Daoy (cell line): ENCODE measurements at regions not wholly inside any gene's neighbourhood (a gene's known extent, or its start where the extent isn't known, plus 50 kb on each side); places are given as distances from the start of the nearest gene placed in this dataset.

Source experiments
- DNase-seq: peaks from one replicate; pipeline ENCODE4 v3.0.0-alpha.2; 2015; ENCODE audit warnings: low read depth

DNA sequence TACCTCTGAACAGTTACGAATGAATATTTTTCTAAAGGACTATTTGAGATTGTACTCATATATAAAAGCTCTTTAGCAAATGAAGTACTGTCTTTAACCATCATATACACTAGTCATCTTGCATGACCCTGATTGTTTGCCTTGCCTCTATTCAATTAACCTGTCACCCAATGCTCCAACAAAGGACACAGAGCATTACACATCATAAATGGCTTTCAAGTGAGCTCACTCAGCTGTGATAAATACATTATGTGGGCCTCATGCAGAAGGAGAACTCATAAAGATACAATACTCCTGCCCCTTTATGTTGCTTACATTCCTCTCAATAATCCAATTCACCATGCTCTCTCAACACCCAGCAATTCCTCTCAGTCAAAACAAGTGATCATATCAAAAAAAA is 993.0 kb upstream of the PRMT6 start:
- no peak for DNase-seq

DNA sequence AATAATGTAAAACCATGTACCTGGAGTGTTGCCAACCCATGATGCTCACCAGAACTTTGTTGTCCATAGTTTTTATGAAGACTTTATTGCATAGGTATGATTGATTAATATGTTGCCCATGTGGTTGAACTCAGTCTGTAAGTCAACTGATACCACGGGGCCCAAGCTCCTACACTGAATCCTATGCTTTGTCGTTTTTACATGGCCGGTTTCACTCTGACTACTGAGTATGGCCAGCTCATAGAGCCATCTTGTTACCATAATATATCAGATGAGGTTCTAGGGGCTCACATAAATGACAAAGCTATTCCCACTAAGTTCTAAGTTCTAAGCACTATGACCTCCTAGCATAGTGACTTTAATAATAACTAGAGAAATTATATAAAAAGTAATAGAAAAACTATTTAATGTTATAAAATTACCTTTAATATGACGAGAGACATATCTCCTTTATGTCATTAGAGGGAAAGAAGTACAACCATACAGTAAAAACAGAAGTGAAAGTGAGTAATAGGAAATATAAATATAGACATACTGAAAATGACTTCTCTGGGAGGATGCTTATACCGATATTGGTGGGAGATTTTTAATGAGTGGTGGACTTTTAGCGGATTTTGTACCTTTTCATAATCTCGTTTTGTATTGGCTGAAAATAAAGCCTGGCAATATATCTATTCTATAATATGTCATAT is 983.4 kb upstream of the PRMT6 start:
- no peak for DNase-seq

- peak; percentile 61 for DNase-seq
These were observed 975.7 kb upstream of the PRMT6 start for GRCh38 chr1:106080608-106081325.

DNA sequence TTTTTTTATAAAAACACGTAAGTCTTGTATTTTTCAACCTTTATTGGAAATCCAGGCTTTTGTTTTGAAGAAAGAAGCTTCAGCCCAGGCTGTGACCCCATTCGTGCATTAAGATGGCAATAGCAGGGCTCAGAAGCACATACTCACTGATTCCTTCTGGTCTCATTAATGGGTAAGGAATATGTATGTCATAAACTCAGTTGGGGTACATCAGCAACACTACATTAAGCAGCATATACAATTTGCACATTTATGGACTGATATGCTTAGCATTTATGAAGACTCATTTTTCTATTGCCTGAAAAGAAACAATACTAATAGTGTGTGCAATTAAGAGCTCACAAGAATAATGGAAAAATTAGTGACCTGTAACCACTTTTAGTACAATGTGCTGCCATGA is 945.4 kb upstream of the PRMT6 start:
- no peak for DNase-seq

DNA sequence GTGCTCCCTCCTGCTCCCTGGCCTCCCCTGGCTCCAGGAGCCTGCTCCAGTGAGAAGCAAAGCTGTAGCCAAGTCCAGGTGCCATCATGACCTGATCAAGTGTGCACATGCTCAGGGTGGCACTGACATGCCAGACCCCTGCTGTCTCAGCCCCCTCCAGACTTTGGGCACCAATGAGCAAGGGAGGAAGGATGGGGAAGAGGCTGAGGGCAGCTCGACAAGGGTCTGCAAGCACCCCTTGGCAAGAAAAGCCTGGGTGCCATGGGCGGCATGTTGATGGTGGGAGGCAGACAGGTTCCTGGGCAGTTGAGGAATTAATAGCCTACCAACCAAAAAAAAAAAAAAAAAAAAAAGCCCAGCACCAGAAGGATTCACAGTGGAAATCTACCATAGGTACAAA is 942.6 kb upstream of the PRMT6 start:
- no peak for DNase-seq

DNA sequence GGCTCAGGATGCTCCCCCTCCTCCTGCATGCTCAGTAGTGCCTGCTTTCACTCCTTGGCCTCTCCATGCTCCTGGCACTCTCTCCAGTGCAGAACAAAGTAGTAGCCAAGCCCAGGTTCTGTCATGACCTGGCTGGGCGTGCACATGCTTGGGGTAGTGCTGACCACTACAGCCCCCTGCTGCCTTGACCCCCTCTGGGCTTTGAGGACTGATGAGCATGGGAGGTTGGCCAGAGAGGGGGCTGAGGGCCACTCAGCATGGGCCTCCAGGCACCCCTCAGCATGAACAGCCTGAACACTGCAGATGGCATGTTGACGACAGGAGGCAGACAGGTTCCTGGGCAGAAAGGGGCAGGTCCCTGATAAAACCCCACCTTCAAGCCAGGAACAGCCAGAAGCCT is 935.7 kb upstream of the PRMT6 start:
- DNase-seq: no peak

DNA sequence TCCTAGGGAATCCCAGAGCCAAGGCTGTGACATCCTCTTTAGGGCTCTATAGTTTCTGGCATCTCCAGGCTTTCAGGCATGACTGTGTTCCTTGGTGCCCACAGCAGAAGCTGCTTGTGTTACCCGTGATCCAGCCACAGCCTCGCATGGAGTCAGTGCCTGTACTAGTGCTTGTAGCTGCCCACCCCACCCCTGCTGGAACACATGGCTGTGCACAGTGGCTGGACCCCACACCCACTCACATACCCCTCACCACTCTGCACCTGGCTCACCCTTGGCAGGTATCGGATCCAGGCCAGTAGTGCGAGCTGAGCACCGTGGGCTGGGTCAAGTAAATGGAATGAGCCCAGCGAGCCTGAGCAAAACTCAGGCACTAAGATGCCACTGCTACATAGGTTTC is 934.7 kb upstream of the PRMT6 start:
- no peak for DNase-seq

- DNase-seq: no peak
These were observed 921.9 kb upstream of the PRMT6 start for GRCh38 chr1:106134561-106134960.

GRCh38 chr1:106173101-106173500 is 883.4 kb upstream of the PRMT6 start:
- DNase-seq: no peak

DNA sequence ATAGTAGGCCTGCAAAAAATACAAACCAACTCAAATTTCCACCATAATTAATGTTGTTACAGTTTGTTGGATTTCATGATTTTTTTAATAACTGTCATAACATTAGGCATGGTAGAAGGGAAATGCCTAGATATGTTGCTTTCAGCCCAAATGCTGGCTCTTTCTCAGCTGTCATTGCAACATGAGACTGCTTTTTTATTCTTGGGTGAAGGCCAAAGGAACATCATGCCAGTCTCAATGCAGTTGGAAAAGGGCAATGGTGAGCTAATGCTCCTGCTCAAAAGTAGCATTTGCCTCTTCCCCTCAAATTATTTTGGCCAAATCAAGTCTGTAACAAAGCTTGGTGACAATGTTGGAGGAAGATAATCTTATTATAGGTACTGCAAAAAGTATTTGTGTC is 877.7 kb upstream of the PRMT6 start:
- no peak for DNase-seq

- no peak for DNase-seq
These were observed 874.6 kb upstream of the PRMT6 start for GRCh38 chr1:106181866-106182265.

DNA sequence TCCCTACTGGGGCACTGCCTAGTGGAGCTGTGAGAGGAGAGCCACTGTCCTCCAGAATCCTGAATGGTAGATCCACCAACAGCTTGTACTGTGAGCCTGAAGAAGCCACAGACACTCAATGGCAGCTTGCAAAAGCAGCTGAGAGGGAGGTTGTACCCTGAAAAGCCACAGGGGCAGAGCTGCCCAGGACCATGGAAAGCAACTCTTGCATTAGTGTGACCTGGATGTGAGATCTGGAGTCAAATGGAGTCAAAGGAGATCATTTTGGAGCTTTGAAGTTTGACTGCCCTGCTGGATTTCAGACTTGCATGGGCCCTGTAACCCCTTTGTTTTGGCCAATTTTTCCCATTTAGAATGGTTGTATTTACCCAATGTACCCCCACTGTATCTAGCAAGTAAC is 871.4 kb upstream of the PRMT6 start:
- no peak for DNase-seq

- no peak for DNase-seq
These were observed 866.7 kb upstream of the PRMT6 start for GRCh38 chr1:106189780-106190179.

DNA sequence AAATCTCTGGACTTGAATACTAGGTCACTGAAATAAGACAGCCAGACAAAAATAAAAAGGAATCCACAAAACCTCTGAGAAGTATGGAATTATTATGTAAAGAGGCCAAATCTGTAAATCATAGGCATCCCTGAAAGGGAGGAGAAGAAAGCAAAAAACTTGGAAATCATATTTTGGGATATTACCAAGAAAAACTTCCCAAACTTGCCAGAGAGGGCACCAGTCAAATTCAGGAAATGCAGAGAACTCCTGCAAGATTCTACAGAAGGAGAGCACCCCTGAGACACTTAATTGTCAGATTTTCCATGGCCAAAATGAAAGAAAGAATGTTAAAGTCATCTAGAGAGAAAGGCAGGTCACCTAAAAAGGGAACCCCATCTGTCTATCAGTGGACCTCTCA is 862.3 kb upstream of the PRMT6 start:
- no peak for DNase-seq

- DNase-seq: no peak
These were observed 855.8 kb upstream of the PRMT6 start for GRCh38 chr1:106200711-106201110.

DNA sequence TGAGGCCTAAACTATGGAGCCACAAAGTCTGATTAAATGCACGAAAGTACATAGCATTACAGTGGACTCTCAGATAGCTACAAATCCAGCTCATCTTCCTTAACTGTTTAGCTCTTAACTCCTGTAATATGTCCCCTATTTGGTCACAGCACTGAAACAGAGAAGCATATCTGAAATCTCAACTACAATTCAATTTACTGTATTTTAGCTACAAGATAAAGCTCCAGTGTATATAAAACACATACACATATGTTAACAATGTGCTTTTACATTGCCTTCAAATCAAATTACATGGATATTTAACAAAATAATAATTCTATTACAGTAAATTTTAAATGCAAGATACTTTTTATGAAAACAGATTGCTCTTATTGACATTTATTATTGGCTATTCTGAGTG is 849.3 kb upstream of the PRMT6 start:
- no peak for DNase-seq

GRCh38 chr1:106217765-106218164 is 838.7 kb upstream of the PRMT6 start:
- no peak for DNase-seq

DNA sequence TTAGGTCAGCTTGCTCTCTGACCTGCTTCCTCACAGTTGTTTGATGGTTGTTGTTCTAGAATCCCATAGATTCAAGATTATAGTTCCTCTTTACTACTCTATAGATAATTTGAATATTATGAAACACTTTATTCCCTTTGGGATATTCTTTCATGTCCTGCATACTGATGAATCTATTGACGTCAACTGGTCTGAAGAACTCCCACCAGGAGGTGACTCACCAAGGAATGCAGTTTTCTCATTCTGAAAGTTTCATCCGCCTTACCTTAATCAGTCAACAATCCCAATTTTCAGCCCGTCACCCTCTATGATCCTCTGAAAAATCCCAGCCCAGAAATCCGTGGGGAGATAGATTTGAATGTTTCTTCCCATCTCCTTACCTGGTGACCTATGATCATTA is 834.1 kb upstream of the PRMT6 start:
- peak; percentile 23 for DNase-seq

GRCh38 chr1:106223213-106223612 is 833.3 kb upstream of the PRMT6 start:
- DNase-seq: no peak

DNA sequence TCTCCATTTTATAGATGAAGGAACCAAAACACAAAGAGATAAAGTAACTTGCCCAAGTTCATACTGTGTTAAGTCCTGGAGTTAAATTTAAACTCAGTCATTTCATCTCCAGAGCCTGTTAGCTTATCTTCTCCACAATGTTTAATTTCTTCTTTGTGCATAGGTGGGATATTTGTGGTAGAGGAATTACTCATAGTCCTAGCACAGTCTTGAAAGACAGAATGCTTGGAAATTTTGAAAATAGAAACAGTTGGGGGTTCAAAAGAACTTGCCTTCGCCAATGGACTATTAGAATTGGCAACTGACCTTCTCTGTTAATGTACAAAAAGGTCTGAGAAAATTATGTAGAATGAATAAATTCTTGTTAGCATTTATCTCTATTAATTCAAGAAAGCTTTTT is 832.0 kb upstream of the PRMT6 start:
- no peak for DNase-seq

DNA sequence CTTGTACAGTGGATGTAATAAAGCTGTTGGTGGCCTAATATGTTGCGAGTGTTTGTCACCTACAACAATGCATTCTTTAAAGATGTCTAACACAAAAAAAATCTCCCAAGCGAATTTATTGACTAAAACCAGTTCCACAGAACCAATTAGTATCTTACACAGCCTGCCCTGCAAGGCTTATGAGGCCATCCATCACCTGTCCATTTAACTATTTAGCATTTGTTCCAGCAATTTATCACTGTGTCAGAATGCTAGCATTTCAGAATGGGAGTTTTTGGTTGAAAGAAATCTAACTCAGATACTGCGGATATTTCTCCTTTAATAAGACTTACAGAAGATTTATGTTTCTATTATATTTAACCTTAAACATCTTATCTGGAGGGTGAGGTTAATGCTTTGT is 831.1 kb upstream of the PRMT6 start:
- no peak for DNase-seq

DNA sequence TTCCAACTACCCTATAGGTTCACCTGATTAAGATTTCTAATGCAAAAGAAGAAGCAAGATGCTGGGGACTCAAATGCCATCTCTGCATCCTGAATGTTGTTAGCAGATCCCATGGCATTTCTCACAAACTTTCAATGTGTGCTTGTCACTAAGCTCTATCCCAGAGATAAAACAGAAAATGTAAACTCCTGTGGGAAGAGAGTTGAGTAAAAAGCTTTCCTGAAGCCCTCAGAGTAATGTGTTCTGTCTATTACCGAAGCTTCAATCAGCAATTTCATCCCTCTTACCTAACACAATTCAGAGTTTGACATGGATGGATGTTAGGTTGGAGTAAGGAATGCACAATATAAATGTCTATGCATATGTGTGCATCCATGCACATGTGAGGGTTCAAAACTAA is 829.9 kb upstream of the PRMT6 start:
- DNase-seq: no peak

- no peak for DNase-seq
These were observed 824.3 kb upstream of the PRMT6 start for GRCh38 chr1:106232128-106232527.

DNA sequence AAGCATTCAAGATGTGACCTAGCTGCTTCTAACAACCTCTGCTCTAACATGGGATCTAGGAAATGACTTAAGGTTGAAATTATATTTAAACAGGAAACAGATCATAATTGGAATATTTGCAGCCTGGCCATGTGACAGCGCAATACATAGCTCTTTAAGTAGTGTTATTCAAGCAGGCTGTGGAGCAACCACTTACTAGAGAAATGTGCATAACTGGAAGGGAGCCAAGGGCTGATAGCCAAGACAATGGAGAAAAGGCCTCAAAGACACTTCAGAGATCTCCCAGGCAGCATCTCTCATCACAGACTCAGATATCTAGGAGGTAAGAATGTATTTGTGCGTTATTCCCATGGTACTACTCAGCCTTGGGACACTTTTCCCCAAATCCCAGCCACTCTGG is 823.0 kb upstream of the PRMT6 start:
- DNase-seq: no peak
